ENCODE measurements at regions not wholly inside any gene's neighbourhood (a gene's known extent, or its start where the extent isn't known, plus 50 kb on each side); places are given as distances from the start of the nearest gene placed in this dataset.

GRCh38 chr6:47093169-47093568 is 51.0 kb upstream of the ADGRF1 start:
- no peaks in the 10 kb centered on the region for H3K27me3 ChIP-seq
- H3K27ac ChIP-seq, result no peak overlapping the region
- H3K36me3 ChIP-seq, result no peaks in the 10 kb centered on the region
- no peak for TF ChIP-seq EP300 (IDR thresholded peaks at IDR 0.05)
- no peak for TF ChIP-seq CTCF (IDR thresholded peaks at IDR 0.05)
- TF ChIP-seq POLR2A (IDR thresholded peaks at IDR 0.05), result no peak
- no peaks in the 10 kb centered on the region for H3K4me1 ChIP-seq
- no peak for DNase-seq (ENCODE audit: low spot score in 2 of 2)
- WGBS, 2 donors, result 77 to 97% methylated on average over 5 of the region's 5 CpGs
- no peaks in the 10 kb centered on the region for H3K9me3 ChIP-seq
- H3K4me3 ChIP-seq, result no peak overlapping the region

GRCh38 chr6:47091886-47092668 is 49.9 kb upstream of the ADGRF1 start:
- Histone ChIP-seq H3K4me3 (no peak overlapping the region), H3K27ac (no peak overlapping the region), H3K4me1 (no peaks in the 10 kb centered on the region), H3K36me3 (no peaks in the 10 kb centered on the region), H3K27me3 (no peaks in the 10 kb centered on the region), H3K9me3 (no peaks in the 10 kb centered on the region)
- DNase-seq (ENCODE audit: low spot score in 2 of 2), result no peak
- 50 to 63% methylated on average over 4 of the region's 4 CpGs for WGBS, 2 donors
- TF ChIP-seq POLR2A (IDR thresholded peaks at IDR 0.05) (no peak), CTCF (IDR thresholded peaks at IDR 0.05) (no peak), EP300 (IDR thresholded peaks at IDR 0.05) (no peak)
